CD14-positive monocyte (primary cell): ENCODE measurements at regions not wholly inside any gene's neighbourhood (a gene's known extent, or its start where the extent isn't known, plus 50 kb on each side); places are given as distances from the start of the nearest gene placed in this dataset.

Source experiments
- DNase-seq, 3 donors: peaks; one replicate each; pipeline ENCODE4 v3.0.0-alpha.2; 2011 to 2022
- H2AFZ ChIP-seq: 2 replicates; pipeline ENCODE4 v1.6.0; 2012; ENCODE audit warnings: mild to moderate bottlenecking, low read depth, low read length, inconsistent platforms; ENCODE audit not compliant: insufficient read depth, poor library complexity, severe bottlenecking
- H3K27ac ChIP-seq, 2 donors: 1 replicate in 1 of 2; 2 replicates in 1 of 2; pipeline ENCODE4 v1.5.1; 2012 to 2013; ENCODE audit warnings: low read length in 2 of 2, control low read depth in 1 of 2, inconsistent platforms in 1 of 2, low read depth in 1 of 2, mild to moderate bottlenecking in 1 of 2
- H3K27me3 ChIP-seq, 2 donors: one replicate each; pipeline versions ENCODE4 v1.6.0 to v1.6.1; 2011 to 2013; ENCODE audit warnings: low read length in 2 of 2; ENCODE audit not compliant: control insufficient read depth in 2 of 2, insufficient read depth in 2 of 2
- H3K36me3 ChIP-seq, 2 donors: replicated peaks in 1 of 2; 1 replicate in 1 of 2; 2 replicates in 1 of 2; pipeline versions ENCODE4 v1.5.1 to v1.6.1; 2012 to 2013; ENCODE audit warnings: low read length in 2 of 2, control low read depth in 1 of 2, inconsistent platforms in 1 of 2, mild to moderate bottlenecking in 1 of 2; ENCODE audit not compliant: insufficient read depth in 2 of 2, control insufficient read depth in 1 of 2
- H3K4me1 ChIP-seq, 2 donors: 1 replicate in 1 of 2; 2 replicates in 1 of 2; pipeline versions ENCODE4 v1.5.1 to v1.6.1; 2012 to 2013; ENCODE audit warnings: low read length in 2 of 2, control low read depth in 1 of 2, inconsistent platforms in 1 of 2, mild to moderate bottlenecking in 1 of 2, moderate library complexity in 1 of 2; ENCODE audit not compliant: insufficient read depth in 2 of 2, control insufficient read depth in 1 of 2
- H3K4me2 ChIP-seq: replicated peaks from 2 replicates; pipeline ENCODE3; 2012; ENCODE audit warnings: low read length, moderate library complexity, mild to moderate bottlenecking; ENCODE audit not compliant: poor library complexity, severe bottlenecking; ENCODE audit errors: extremely low read depth
- H3K4me3 ChIP-seq, 3 experiments: fragments of 200-600 bp in 1 of 3; sonication (generic) in 1 of 3; replicated peaks in 1 of 3; 1 replicate in 2 of 3; 2 replicates in 1 of 3; pipeline ENCODE4 v1.5.1; 2011 to 2013; ENCODE audit warnings: low read length in 3 of 3, mild to moderate bottlenecking in 3 of 3, control low read depth in 2 of 3, low read depth in 2 of 3, inconsistent platforms in 1 of 3, moderate library complexity in 1 of 3
- H3K79me2 ChIP-seq: 2 replicates; pipeline ENCODE4 v1.6.0; 2012; ENCODE audit warnings: mild to moderate bottlenecking, control low read depth, inconsistent platforms, low read length, moderate library complexity; ENCODE audit not compliant: insufficient read depth
- H3K9ac ChIP-seq: 2 replicates; pipeline ENCODE4 v1.6.0; 2017; ENCODE audit warnings: low read length, mild to moderate bottlenecking; ENCODE audit not compliant: insufficient read depth, poor library complexity, severe bottlenecking
- H3K9me3 ChIP-seq, 2 donors: replicated peaks in 1 of 2; 1 replicate in 1 of 2; 2 replicates in 1 of 2; pipeline versions ENCODE4 v1.5.1 to v1.6.1; 2012 to 2013; ENCODE audit warnings: low read length in 2 of 2, control low read depth in 1 of 2; ENCODE audit not compliant: control insufficient read depth in 1 of 2, insufficient read depth in 1 of 2
- H4K20me1 ChIP-seq: 2 replicates; pipeline ENCODE4 v1.6.0; 2012; ENCODE audit warnings: mild to moderate bottlenecking, low read length, control low read depth, moderate library complexity; ENCODE audit not compliant: insufficient read depth
- H3K27ac Mint-ChIP-seq, 7 donors: one replicate each; pipeline ENCODE4 v1.8.0; 2020; ENCODE audit warnings: mild to moderate bottlenecking in 7 of 7, mixed read lengths in 7 of 7, moderate library complexity in 6 of 7, inconsistent platforms in 2 of 7
- H3K27me3 Mint-ChIP-seq, 3 donors: one replicate each; pipeline ENCODE4 v1.8.0; 2021 to 2022; ENCODE audit warnings: low read depth in 3 of 3, mild to moderate bottlenecking in 3 of 3, mixed read lengths in 3 of 3, moderate library complexity in 3 of 3, inconsistent platforms in 1 of 3
- H3K36me3 Mint-ChIP-seq, 2 donors: one replicate each; pipeline ENCODE4 v1.8.0; 2020; ENCODE audit warnings: mixed read lengths in 2 of 2, inconsistent platforms in 1 of 2, mild to moderate bottlenecking in 1 of 2
- H3K4me1 Mint-ChIP-seq: one replicate; pipeline ENCODE4 v1.8.0; 2020; ENCODE audit warnings: mild to moderate bottlenecking, mixed read lengths
- H3K4me3 Mint-ChIP-seq, 2 donors: one replicate each; pipeline ENCODE4 v1.8.0; 2020; ENCODE audit warnings: mild to moderate bottlenecking in 2 of 2, mixed read lengths in 2 of 2, moderate library complexity in 1 of 2
- H3K9me3 Mint-ChIP-seq, 7 donors: one replicate each; pipeline ENCODE4 v1.8.0; 2020 to 2022; ENCODE audit warnings: mixed read lengths in 7 of 7, mild to moderate bottlenecking in 6 of 7, moderate library complexity in 6 of 7, inconsistent platforms in 2 of 7
- WGBS: methylation state at CpG from one replicate; pipeline ENCODE4 v1.1.5; 2013; ENCODE audit warnings: missing lambda C conversion rate; ENCODE audit not compliant: insufficient coverage; 5-methylcytosine and 5-hydroxymethylcytosine counted together
- intact Hi-C, 2 donors: fragments of 100-400 bp; cut with micrococcal nuclease; formaldehyde crosslinking; loops; one replicate each; pipeline versions ENCODE4 v1.15.0 to v1.15.1; 2023
- TF ChIP-seq, protein P1 (sequence below): fragments of 200-600 bp; IDR thresholded peaks from one replicate; pipeline ENCODE4 v1.8.0; 2022; ENCODE audit warnings: antibody characterized with exemption, mild to moderate bottlenecking

GRCh38 chr16:61382435-61382834 is 653.8 kb downstream of the CDH8 start:
- Histone ChIP-seq H3K4me1 (no peaks in the 10 kb centered on the region), H4K20me1 (no peaks in the 10 kb centered on the region), H3K9ac (no peak overlapping the region), H3K27ac (no peak overlapping the region), H3K9me3 (no peaks in the 10 kb centered on the region), H3K4me3 (no peak overlapping the region), H3K79me2 (no peaks in the 10 kb centered on the region), H3K4me2 (no peak overlapping the region), H3K27me3 (no peaks in the 10 kb centered on the region), H2AFZ (no peak overlapping the region), H3K36me3 (no peaks in the 10 kb centered on the region)
- intact Hi-C loops, result no loop called here
- Mint-ChIP-seq H3K27ac (no peak overlapping the region), H3K4me1 (no peaks in the 10 kb centered on the region), H3K36me3 (no peaks in the 10 kb centered on the region), H3K4me3 (no peak overlapping the region), H3K27me3 (no peaks in the 10 kb centered on the region), H3K9me3 (peaks cover 0 to 2% (median 0%) of the 10 kb centered on the region in 7 donors)
- TF ChIP-seq, protein P1, sequence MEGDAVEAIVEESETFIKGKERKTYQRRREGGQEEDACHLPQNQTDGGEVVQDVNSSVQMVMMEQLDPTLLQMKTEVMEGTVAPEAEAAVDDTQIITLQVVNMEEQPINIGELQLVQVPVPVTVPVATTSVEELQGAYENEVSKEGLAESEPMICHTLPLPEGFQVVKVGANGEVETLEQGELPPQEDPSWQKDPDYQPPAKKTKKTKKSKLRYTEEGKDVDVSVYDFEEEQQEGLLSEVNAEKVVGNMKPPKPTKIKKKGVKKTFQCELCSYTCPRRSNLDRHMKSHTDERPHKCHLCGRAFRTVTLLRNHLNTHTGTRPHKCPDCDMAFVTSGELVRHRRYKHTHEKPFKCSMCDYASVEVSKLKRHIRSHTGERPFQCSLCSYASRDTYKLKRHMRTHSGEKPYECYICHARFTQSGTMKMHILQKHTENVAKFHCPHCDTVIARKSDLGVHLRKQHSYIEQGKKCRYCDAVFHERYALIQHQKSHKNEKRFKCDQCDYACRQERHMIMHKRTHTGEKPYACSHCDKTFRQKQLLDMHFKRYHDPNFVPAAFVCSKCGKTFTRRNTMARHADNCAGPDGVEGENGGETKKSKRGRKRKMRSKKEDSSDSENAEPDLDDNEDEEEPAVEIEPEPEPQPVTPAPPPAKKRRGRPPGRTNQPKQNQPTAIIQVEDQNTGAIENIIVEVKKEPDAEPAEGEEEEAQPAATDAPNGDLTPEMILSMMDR, result no peak
- no peak for DNase-seq

GRCh38 chr16:61379311-61379710 is 656.9 kb downstream of the CDH8 start:
- DNase-seq, result no peak
- H3K9me3 Mint-ChIP-seq, result peaks cover 0 to 4% (median 0%) of the 10 kb centered on the region in 7 donors
- no peak overlapping the region for H3K27ac Mint-ChIP-seq
- no peak overlapping the region for H2AFZ ChIP-seq
- intact Hi-C loops, result no loop called here
- H3K79me2 ChIP-seq, result no peaks in the 10 kb centered on the region
- no peak overlapping the region for H3K4me2 ChIP-seq
- H3K27ac ChIP-seq, result no peak overlapping the region
- no peaks in the 10 kb centered on the region for H3K4me1 Mint-ChIP-seq
- no peaks in the 10 kb centered on the region for H3K4me1 ChIP-seq
- H3K27me3 Mint-ChIP-seq, result peaks cover 0 to 2% (median 1%) of the 10 kb centered on the region in 3 donors
- H3K36me3 Mint-ChIP-seq, result no peaks in the 10 kb centered on the region
- no peak overlapping the region for H3K4me3 Mint-ChIP-seq
- H4K20me1 ChIP-seq, result no peaks in the 10 kb centered on the region
- H3K4me3 ChIP-seq, result no peak overlapping the region
- H3K9me3 ChIP-seq, result no peaks in the 10 kb centered on the region
- WGBS, result no CpG with 5 or more reads among the region's 2 CpGs
- TF ChIP-seq, protein P1, result no peak
- no peaks in the 10 kb centered on the region for H3K36me3 ChIP-seq
- H3K27me3 ChIP-seq, result no peaks in the 10 kb centered on the region
- H3K9ac ChIP-seq, result no peak overlapping the region
